HEK293 (cell line): ENCODE measurements at regions not wholly inside any gene's neighbourhood (a gene's known extent, or its start where the extent isn't known, plus 50 kb on each side); places are given as distances from the start of the nearest gene placed in this dataset.

Experiments used
- CTCF ChIP-seq: fragments of 450-650 bp; formaldehyde crosslinking; IDR thresholded peaks from 2 replicates; pipeline ENCODE4 v1.5.1; 2016; ENCODE audit warnings: missing biosample characterization, missing genetic modification characterization
- KLF17 ChIP-seq: fragments of 450-650 bp; formaldehyde crosslinking; IDR thresholded peaks from 2 replicates; pipeline ENCODE4 v1.5.1; 2016; ENCODE audit warnings: missing biosample characterization, missing genetic modification characterization
- PRDM10 ChIP-seq: fragments of 450-650 bp; formaldehyde crosslinking; IDR thresholded peaks from 2 replicates; pipeline ENCODE4 v1.5.1; 2016; ENCODE audit warnings: missing biosample characterization, missing genetic modification characterization
- ZFHX2 ChIP-seq: fragments of 450-650 bp; formaldehyde crosslinking; conservative IDR thresholded peaks from 2 replicates; pipeline ENCODE4 v1.5.1; 2016; ENCODE audit warnings: missing biosample characterization, missing genetic modification characterization
- ZFP41 ChIP-seq: fragments of 450-650 bp; formaldehyde crosslinking; IDR thresholded peaks from 2 replicates; pipeline ENCODE4 v1.5.1; 2016; ENCODE audit warnings: missing biosample characterization, missing genetic modification characterization, borderline replicate concordance
- ZNF169 ChIP-seq: fragments of 450-650 bp; formaldehyde crosslinking; IDR thresholded peaks from 2 replicates; pipeline ENCODE4 v1.5.1; 2016; ENCODE audit warnings: missing biosample characterization, missing genetic modification characterization
- ZNF26 ChIP-seq: fragments of 450-650 bp; formaldehyde crosslinking; IDR thresholded peaks from 2 replicates; pipeline ENCODE4 v1.5.1; 2016; ENCODE audit warnings: missing biosample characterization, missing genetic modification characterization
- ZNF37A ChIP-seq: fragments of 450-650 bp; IDR thresholded peaks from 2 replicates; pipeline ENCODE4 v1.5.1; 2018; ENCODE audit warnings: missing biosample characterization, missing genetic modification characterization
- ZNF404 ChIP-seq: fragments of 450-650 bp; formaldehyde crosslinking; IDR thresholded peaks from 2 replicates; pipeline ENCODE4 v1.5.1; 2017; ENCODE audit warnings: missing biosample characterization, missing genetic modification characterization
- ZNF423 ChIP-seq: fragments of 450-650 bp; formaldehyde crosslinking; IDR thresholded peaks from 2 replicates; pipeline ENCODE4 v1.5.1; 2016; ENCODE audit warnings: missing biosample characterization, missing genetic modification characterization
- ZNF639 ChIP-seq: fragments of 450-650 bp; formaldehyde crosslinking; IDR thresholded peaks from 2 replicates; pipeline ENCODE4 v1.5.1; 2016; ENCODE audit warnings: missing biosample characterization, missing genetic modification characterization

GRCh38 chr13:76029706-76030105 lies 393.6 kb downstream of the LMO7 start:
- TF ChIP-seq ZNF404 (tag by site-specific recombination) = no peak
- no peak for TF ChIP-seq ZNF639 (tag by site-specific recombination)
- TF ChIP-seq CTCF (tag by site-specific recombination) = no peak
- no peak for TF ChIP-seq ZFP41 (tag by site-specific recombination)
- no peak for TF ChIP-seq ZNF37A (tag by site-specific recombination)
- TF ChIP-seq PRDM10 (tag by site-specific recombination) = no peak
- no peak for TF ChIP-seq KLF17 (tag by site-specific recombination)
- TF ChIP-seq ZNF169 (tag by site-specific recombination) = no peak
- no peak for TF ChIP-seq ZNF26
- no peak for TF ChIP-seq ZFHX2 (tag by site-specific recombination)
- TF ChIP-seq ZNF423 = no peak
